ENCODE measurements at regions not wholly inside any gene's neighbourhood (a gene's known extent, or its start where the extent isn't known, plus 50 kb on each side); places are given as distances from the start of the nearest gene placed in this dataset.

DNA sequence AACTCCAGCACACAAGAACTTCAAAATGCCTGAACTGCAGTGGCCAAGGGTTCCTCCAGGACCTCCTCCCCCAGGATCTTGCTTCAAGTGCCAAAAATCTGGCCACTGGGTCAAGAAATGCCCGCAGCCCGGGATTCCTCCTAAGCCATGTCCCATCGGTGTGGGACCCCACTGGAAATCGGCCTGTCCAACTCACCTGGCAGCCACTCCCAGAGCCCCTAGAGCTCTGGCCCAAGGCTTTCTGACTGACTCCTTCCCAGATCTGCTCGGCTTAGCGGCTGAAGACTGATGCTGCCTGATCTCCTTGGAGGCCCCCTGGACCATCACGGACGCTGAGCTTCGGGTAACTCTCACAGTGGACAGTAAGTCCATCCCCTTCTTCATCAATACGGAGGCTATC, 306.4 kb downstream of the RBM43 start:
- no peak for DNase-seq

DNA sequence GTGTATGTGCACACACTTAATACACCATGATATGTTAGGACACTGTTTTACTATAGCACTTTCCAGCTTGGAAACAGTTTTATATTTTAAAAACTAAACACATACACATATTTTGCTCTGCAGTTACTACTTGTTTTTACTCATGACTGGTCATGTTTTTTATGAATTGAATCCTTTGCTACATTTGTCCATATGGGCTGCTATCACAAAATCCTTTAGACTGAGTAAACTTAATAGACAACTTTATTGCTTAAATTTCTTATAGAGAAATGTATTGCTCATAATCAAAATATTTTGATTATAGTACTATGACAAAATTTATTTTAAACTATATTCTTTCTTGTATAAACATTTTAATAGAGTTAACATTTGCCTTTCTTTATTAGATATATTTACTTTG, 314.8 kb downstream of the RBM43 start:
- no peak for DNase-seq

GRCh38 chr2:150944315-150944714, 317.3 kb downstream of the RBM43 start:
- no peak for DNase-seq

DNA sequence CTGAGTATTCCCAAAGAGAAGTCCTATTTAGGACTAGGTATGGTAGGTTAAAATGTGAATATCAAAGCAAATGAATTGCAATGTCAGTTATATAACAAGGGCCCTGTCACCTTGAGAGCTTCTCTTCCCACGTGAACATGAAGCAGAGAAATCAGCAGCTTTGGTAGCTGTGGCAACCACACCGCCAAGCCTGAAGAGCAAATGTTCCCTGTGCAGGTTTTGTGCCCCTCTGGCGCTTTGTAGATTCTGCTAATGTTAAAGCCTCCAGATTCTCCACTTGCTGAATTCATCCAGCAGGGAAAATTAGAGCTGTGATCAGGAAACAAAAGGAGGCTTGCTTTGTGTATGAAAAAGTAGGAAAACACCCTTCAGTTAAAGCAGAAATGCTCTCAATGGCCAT, 322.6 kb downstream of the RBM43 start:
- DNase-seq = no peak

DNA sequence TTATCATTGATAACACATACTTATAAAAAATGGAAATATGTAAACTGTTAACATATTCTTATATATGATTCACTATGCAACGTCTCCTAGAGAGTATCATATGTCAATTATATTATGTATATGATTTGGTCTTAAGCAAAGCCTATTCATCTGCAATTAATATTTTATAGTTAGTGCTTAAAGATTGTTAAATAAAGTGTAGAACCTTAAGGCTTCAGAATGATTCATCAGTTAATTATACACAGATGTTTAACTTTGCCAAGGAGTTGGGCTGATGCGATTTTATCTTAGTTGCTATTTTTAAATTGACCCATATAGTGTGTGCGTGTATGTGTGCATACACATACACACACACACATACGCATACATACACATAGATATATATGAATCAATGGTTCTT, 323.1 kb downstream of the RBM43 start:
- DNase-seq = no peak

- DNase-seq = no peak
Observed at GRCh38 chr2:150937030-150937429, 324.6 kb downstream of the RBM43 start.

DNA sequence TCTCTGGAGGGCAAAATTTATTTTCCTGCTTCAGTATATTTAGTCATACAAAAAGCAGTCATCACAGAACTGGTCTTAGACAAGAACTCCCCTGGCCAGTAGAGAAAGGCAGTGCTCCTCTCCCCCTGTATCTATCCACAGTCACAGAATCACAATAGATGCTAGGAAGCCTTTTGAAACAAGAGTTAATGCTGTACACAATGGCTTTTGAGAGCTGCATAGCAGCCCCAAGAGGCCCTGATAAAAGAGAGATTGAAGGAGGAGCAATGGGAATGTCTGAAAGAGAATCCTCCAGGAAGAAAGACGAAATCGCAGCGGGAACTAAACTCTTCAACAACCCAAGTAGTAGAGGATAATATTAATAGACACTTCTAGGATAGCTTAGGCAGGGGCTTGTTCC, 330.2 kb downstream of the RBM43 start:
- no peak for DNase-seq

- no peak for DNase-seq
Observed at GRCh38 chr2:150925611-150926010, 336.1 kb downstream of the RBM43 start.

GRCh38 chr2:150924878-150925277, 336.8 kb downstream of the RBM43 start:
- no peak for DNase-seq

GRCh38 chr2:150919901-150920300, 341.8 kb downstream of the RBM43 start:
- DNase-seq = peak; percentile 14

DNA sequence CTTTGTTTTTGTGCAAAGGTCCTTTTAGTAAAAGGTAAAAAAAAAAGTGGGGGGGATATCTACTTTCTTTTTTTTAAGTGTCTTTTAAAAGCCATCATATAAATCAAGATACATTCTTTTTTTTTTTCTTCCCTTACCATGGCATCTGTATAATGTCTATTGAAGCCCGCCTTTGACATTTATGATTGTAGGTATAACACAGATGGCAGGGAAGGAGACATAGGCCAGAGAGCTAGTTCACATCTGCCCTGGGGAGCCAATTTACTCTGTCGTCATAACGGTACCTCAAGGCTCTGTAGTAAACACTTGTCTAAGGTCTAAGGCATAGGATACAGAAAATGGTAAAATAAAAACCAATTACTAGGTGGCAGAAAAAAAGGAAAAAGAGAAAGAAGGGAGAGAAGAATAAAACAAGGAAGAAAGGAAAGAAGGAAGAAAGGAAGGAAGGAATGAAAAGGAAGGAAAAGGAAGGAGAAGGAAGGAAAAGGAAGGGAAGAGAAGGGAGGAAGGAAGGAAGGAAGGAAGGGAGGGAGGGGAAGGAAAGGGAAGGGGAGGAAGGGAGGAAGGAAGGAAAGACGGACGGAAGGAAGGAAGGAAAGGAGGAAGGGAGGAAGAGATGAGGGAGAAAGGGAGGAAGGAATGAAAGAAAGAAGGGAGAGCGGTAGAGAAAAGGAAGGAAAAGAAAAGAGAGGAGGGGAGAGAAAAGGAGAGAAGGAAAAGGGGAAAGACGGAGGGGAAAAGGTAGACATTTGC, 343.5 kb downstream of the RBM43 start:
- DNase-seq = no peak

DNA sequence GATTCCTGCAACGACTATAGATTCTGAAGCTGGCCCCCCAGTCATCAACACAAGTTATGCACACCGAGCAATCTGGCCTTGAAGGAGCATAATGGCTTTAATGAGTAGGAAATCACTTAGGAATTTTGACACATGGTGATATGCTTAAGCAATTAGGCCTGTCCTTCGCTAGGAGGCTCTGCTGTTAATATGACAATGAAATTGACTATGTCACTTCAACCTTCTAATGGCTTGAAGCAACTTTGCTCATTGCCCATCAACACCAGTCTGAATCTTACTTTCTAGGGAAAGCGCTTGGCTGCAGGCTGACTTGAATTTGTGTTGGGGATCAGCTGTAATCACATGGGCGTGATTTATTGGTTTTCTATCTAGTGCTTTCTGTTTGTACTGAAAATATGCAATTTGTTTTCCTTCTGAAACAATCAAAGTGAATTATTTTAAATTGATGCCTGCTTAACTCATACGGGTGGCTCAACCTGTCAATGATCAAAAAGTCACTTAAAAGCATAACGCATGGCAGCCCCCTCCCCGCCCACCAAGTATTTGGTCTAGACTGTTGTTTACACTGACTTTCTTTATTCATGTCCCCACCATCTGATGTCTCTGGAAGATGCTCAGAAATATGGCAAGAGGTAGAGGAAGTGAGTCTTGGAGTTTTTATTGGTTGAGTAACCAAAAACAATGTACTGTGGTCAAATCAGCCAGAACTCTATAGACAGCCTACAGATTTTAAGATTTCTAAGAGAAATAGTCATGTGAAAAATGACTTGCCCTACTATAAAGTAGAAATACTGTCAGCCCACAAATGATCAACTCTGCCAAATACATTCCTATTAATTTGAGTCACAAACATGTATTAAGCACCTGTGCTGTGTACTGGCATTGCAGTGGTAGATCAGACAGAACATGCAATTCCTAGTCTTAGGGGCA, 344.9 kb downstream of the RBM43 start:
- DNase-seq = peak; percentile 10

DNA sequence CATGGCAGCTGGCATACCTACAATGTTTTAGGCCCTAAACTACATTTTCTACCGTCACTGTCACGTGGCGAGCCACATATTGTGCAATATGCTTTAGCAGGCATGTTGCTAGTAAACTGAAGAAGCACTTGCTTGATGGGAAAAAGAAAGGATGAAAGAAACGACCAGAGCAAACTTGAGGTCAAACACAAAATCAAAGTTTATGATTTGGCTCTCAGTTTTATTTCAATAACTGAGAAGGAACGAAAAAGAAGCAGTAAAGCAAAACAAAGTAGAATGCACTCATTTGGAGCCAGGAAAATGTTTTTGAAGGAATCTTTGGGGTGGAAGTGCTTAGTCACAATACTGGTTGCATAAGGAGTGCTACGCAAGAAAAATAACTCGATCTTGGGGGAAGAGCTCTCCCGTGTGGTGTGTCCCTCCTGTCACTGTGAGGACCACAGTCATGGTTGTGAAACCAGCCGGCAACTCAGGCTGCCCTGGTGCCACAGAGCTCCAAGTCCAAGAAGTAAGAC, 349.8 kb downstream of the RBM43 start:
- peak; percentile 89 for DNase-seq

DNA sequence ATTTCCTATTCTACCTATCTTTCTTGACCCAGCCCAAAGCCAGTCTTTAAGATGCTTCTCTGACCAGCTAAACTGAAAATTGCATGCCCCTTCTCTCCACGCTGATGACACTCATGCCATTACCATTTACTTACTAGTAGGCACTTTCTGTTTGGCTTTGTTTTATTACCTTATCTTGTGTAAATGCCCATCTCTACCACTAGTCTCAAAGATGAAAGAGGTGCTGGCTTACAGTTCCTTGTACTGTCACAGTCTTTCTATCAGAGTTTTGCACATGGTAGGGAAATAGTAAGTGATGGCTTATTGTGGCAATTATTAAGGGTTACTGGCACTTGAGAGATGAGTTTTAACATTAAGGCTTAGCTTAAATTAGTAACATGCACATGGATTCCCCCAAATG, 352.1 kb downstream of the RBM43 start:
- DNase-seq = no peak

GRCh38 chr2:150909090-150909489, 352.6 kb downstream of the RBM43 start:
- DNase-seq = no peak

- no peak for DNase-seq
Observed at GRCh38 chr2:150907466-150907865, 354.2 kb downstream of the RBM43 start.

DNA sequence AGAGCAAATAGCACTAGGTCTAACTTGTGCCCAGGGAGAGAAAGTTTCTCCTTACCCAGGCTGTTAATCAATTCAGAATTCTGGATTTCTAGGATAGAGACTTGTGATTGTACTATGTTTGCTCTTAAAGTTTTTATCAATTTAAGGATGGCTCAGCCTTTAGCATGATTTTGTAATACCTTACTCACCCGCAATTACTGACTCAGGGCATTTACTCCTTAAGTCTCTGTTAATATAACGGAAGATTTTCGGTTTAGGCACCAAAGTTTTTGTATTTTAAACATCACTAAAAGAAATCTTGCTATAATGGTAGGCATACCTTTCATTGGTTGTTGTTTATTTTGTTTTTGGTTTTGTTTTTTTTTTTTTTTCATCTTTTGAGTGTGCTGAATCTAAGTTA, 358.2 kb downstream of the RBM43 start:
- DNase-seq = no peak

DNA sequence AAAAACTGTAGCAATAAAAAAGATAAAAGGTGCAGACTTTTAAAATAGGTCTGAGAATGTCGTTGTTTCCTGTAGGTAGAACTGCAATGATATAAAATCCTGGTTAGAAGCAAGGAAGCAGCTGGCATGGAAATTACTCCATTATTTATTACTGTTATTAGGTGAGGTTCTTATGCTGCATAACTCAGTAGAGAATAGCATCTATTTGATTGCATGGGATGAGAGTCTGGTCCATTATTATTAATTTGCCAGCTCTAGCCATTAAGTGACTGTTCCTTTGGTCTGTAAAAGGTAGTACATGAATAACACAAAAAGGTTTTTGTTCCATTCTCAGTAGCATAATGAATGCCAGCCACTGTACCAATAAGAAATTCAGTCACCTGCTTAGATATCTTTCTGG, 358.6 kb downstream of the RBM43 start:
- no peak for DNase-seq

DNA sequence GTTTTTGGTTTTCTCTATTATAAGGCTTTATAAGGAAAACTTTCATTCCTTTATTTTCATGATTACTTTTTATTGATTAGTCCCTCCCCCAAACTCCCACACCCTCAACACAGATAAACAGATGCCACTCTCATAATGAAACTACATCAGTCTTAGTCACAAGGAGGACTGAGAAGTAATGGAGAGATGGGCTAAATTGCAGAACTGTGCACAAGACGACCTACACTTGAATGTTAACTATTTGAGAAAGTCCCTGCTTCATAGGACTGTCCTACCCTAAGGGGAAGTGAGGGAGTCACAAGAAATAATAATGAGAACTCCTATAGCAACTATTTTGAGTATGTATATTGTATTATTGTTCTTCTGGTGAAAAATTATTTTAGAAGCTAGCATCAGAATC, 360.8 kb downstream of the RBM43 start:
- no peak for DNase-seq

- no peak for DNase-seq
Observed at GRCh38 chr2:150895968-150896367, 365.7 kb downstream of the RBM43 start.

- no peak for DNase-seq
Observed at GRCh38 chr2:150889141-150889540, 372.5 kb downstream of the RBM43 start.

DNA sequence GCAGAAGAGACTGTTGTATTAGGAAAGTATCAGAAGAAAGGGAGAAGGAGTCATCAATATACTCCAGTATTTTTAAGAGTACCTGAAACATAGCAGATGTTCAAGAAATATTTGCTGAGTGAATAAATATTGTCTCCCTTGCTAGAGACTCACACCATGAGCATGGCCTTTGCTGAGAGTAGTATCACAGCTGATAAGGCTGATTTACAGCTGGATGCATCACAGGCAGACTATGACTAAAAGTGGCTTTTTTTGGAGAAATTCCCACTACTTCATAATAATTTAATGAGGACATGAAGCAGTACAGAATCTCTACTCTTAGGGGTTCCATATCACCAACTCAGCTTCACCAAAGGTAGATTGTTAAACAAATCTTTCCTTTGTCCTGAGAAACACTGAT, 373.3 kb downstream of the RBM43 start:
- DNase-seq = no peak

- no peak for DNase-seq
Observed at GRCh38 chr2:150887926-150888325, 373.7 kb downstream of the RBM43 start.

DNA sequence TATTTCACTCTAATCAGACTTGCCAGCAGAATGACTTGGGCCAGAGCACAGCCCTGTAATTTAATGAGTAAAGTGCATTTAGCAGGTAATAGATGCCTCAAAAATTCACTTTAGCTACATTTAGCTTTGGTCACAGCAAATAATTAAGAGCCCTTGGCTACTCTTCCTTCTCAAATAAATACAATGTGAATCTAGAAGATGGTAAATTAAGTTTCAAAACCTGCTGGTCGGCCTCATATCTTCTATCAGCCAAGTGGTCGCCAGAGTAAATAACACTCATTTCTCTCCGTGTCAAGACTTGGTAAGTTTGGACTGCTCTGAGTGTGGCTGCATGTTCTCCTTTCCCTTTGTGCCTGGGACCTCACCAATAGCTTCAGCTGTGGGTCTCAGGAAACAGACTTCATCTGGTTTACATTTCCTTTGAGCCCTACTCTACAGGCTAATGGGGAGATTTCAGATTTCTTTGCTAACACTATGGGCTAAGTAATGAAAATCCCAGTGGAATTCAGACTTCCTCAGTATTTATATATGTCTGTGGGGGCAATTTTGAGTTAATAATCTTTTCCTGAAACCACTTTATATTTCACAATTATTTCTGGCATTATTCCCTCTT, 375.8 kb downstream of the RBM43 start:
- DNase-seq = no peak
